Suppressor macrophage treated with lipopolysaccharide for 4 hours (primary cell): ENCODE measurements at regions not wholly inside any gene's neighbourhood (a gene's known extent, or its start where the extent isn't known, plus 50 kb on each side); places are given as distances from the start of the nearest gene placed in this dataset.
A peak's percentile ranks its signal among the peaks of the same experiment; 100 is the strongest.
"Not testable (repeated sequence)": the region's sequence is repeated elsewhere in the genome, so short reads cannot be mapped to it uniquely, and the experiment has no call there.

Experiments
- DNase-seq: peaks from one replicate; pipeline ENCODE4 v3.0.0-alpha.2; 2020

- DNase-seq: no peak
These were observed 228.3 kb upstream of the NPVF start for GRCh38 chr7:25456467-25457171.

- DNase-seq: no peak
These were observed 230.8 kb upstream of the NPVF start for GRCh38 chr7:25459057-25459456.

DNA sequence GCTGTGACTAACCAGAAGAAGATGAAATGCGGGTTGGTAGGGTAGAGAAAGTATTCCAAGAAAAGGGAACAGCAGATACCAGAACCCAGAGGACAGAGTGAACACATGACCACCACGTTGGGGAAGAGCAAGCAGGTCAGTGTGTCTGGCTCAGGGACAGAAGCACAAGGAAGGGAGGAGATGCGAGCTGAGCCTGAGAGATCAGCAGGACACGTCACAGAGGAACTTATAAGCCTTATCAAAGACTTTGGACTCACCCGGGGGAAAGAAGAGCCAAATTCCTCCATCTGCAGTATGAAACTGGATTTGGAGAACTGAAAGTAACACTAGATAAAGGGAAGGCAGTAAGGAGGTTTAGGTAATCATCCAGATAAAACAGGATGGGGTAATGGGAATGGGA is 232.1 kb upstream of the NPVF start:
- peak; percentile 5 for DNase-seq

- DNase-seq: no peak
These were observed 241.4 kb upstream of the NPVF start for GRCh38 chr7:25469669-25470068.

DNA sequence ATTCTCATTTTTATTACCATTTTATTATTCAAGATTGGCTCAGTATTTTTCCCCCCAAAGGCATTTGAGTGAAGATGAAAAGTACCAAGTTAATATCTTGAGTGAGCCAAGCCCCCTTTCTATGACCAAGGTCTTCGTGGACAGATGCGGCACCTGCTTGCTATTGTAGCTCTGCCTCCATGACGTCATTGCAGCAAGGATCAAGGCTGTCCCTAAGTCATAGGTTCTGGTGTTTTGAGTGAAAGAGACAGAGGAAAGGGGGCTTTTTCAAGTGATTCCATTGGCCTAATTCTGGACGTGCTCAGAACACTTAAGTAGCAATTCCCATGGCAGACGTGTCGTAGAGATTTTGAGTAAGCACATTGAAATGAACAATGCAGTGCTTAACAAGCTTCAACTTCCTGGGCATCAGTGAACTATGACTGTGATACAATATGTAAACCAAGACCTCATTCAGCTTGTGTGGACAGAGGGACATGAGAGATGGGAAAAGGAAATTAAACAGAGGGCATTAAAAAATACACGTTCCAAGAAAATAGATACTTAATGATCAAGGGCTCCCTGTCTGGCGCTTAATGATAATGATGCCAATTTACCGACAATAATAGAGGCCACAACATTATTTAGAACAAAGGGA is 248.7 kb upstream of the NPVF start:
- DNase-seq: no peak

- not testable (repeated sequence) for DNase-seq
These were observed 249.9 kb upstream of the NPVF start for GRCh38 chr7:25478221-25478620.

GRCh38 chr7:25478925-25479324 is 250.6 kb upstream of the NPVF start:
- no peak for DNase-seq

- no peak for DNase-seq
These were observed 253.6 kb upstream of the NPVF start for GRCh38 chr7:25481891-25482290.

DNA sequence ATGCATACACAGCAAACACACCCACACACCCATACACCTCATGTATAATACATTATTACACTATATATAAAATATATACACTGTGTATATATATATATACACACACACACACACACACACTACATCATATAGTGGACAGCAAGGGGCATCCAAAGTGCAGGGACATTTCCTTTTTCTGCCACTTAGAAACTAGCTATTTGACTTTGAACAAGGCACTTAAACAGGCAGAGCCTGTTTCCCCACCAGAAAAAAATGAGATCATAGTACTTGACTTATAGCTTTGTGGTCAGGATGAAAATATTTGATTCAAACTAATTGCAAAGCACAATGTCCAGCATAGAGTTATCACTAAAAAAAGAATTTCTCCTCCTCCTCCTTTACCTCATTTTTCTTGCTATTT is 254.3 kb upstream of the NPVF start:
- no peak for DNase-seq

- DNase-seq: no peak
These were observed 256.7 kb upstream of the NPVF start for GRCh38 chr7:25485026-25485425.

DNA sequence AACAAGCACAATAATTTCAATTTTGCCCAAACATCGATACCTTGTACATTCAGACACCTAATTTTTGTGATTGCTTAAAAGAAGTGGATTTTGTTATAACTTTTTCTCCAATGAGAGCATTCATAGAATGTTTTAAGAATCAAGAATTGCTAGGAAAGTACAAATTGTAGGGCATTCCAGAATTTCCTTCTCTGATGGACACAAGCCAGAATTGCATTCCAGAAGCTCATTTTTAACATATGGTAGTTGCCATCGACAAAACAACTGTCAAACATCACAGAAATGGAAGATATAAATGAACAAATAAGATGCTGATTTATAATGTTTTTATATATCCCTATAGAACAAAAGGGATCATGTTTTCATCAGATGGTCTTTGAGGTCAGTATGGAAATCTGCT is 258.4 kb upstream of the NPVF start:
- no peak for DNase-seq

GRCh38 chr7:25493805-25494366 is 265.6 kb upstream of the NPVF start:
- DNase-seq: no peak

DNA sequence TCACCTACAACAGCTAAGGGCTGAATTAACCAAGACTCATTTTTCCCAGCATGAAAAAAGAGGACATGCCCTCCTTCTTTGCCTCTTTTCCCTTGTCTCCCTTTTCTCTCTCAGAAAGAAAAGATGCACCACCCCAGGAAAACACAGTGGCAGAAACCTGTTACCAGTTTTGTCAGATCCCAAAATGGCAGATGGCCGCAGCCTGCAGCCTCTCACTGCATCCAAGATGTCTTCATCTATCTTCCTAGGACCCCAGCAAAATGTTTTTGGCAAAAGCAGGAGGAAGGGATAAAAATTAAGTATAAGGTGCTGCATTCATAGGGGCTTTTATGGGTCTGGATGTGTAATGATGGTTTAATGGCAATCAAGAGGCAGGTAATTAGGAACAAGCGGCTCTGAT is 266.6 kb upstream of the NPVF start:
- DNase-seq: no peak

GRCh38 chr7:25495342-25496250 is 267.3 kb upstream of the NPVF start:
- DNase-seq: no peak

DNA sequence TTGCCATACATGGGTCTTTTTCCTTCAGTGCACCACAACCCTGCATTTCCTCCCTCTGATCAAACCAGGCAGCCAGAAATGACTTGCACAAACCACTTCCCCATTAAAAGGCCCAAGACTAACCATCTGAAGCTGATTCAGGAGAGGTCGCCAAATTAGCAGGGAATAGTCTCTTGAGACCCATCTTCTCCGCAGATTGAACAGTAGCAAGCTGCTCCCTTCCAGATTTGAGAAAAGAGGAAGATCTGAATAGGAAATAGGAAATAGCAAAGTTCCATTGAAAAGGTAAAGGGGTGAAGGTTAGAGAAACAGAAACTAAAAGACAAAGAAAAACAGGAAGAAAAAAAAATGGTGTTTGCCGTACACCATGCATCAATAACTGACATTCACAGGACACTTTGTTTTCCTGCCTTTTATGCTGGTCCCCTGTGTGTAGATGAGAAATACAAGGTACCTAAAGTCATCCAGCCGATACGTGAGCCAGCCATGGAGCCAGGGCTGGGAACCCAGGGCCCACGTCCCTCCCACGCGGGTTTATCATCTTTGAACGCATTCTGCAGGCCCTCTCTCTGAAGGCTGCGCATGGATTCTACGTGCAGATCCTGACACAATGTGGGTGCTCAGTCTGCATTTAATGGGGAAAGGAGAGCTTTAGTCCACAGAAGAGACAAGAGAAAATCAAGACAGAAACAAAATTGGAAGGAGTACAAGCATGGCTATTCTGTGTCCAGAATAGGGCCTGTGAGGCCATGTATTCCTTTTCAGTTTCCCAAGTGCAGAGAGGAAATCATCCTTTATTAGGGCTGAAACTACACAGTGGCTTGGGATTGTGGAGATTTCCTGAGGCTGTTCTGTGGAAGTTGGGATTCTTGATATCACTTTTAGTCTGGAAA is 268.4 kb upstream of the NPVF start:
- DNase-seq: peak; percentile 54

GRCh38 chr7:25500393-25500921 is 272.2 kb upstream of the NPVF start:
- DNase-seq: no peak

GRCh38 chr7:25503306-25503705 is 275.0 kb upstream of the NPVF start:
- no peak for DNase-seq

- DNase-seq: no peak
These were observed 283.9 kb upstream of the NPVF start for GRCh38 chr7:25512061-25512687.

GRCh38 chr7:25515633-25516275 is 287.5 kb upstream of the NPVF start:
- no peak for DNase-seq

- no peak for DNase-seq
These were observed 289.6 kb upstream of the NPVF start for GRCh38 chr7:25517906-25518305.

- no peak for DNase-seq
These were observed 291.7 kb upstream of the NPVF start for GRCh38 chr7:25520017-25520416.
